Liver (tissue), 3 donors: ENCODE measurements at regions not wholly inside any gene's neighbourhood (a gene's known extent, or its start where the extent isn't known, plus 50 kb on each side); places are given as distances from the start of the nearest gene placed in this dataset.

ENCODE experiments used
- EGR1 ChIP-seq, 2 donors: IDR thresholded peaks; 2 replicates each; pipeline ENCODE4 v1.6.1; 2016 to 2018; ENCODE audit warnings: antibody characterized with exemption in 2 of 2, low read depth in 2 of 2
- FOXA1 ChIP-seq: IDR thresholded peaks from 2 replicates; pipeline ENCODE4 v1.6.1; 2016; ENCODE audit warnings: antibody characterized with exemption
- GABPA ChIP-seq, 2 donors: IDR thresholded peaks in 1 of 2; conservative IDR thresholded peaks in 1 of 2; 2 replicates each; pipeline ENCODE4 v1.6.1; 2016; ENCODE audit warnings: antibody characterized with exemption in 2 of 2, mild to moderate bottlenecking in 1 of 2, moderate library complexity in 1 of 2
- JUND ChIP-seq, 2 donors: IDR thresholded peaks; 2 replicates each; pipeline ENCODE4 v1.6.1; 2016; ENCODE audit warnings: antibody characterized with exemption in 2 of 2
- RAD21 ChIP-seq, 2 donors: IDR thresholded peaks; 2 replicates each; pipeline ENCODE4 v1.6.1; 2016; ENCODE audit warnings: antibody characterized with exemption in 2 of 2, mild to moderate bottlenecking in 2 of 2
- RXRA ChIP-seq, 2 donors: IDR thresholded peaks; 2 replicates each; pipeline ENCODE4 v1.6.1; 2017 to 2018; ENCODE audit warnings: antibody characterized with exemption in 2 of 2, mild to moderate bottlenecking in 1 of 2
- SP1 ChIP-seq: IDR thresholded peaks from 2 replicates; pipeline ENCODE4 v1.6.1; 2018; ENCODE audit warnings: antibody characterized with exemption, mild to moderate bottlenecking
- TAF1 ChIP-seq: conservative IDR thresholded peaks from 2 replicates; pipeline ENCODE4 v1.6.1; 2016; ENCODE audit warnings: antibody characterized with exemption, mild to moderate bottlenecking
- YY1 ChIP-seq: IDR thresholded peaks from 2 replicates; pipeline ENCODE4 v1.6.1; 2016; ENCODE audit warnings: antibody characterized with exemption, mild to moderate bottlenecking
- TF ChIP-seq, protein P1 (sequence below): IDR thresholded peaks from 2 replicates; pipeline ENCODE4 v1.6.1; 2016; ENCODE audit warnings: antibody characterized with exemption
- TF ChIP-seq, protein P2 (sequence below): fragments of 150-350 bp; IDR thresholded peaks from 2 replicates; pipeline ENCODE4 v1.5.1; 2017; ENCODE audit warnings: improper control_type of control experiment, low read depth, low read length; ENCODE audit not compliant: missing input control
- TF ChIP-seq, protein P3 (sequence below): IDR thresholded peaks from 2 replicates; pipeline ENCODE4 v1.6.1; 2016; ENCODE audit warnings: antibody characterized with exemption
- TF ChIP-seq, protein P4 (sequence below): IDR thresholded peaks from 2 replicates; pipeline ENCODE4 v1.6.1; 2016; ENCODE audit warnings: antibody characterized with exemption
- TF ChIP-seq, protein P5 (sequence below): IDR thresholded peaks from 2 replicates; pipeline ENCODE4 v1.6.1; 2016; ENCODE audit warnings: antibody characterized with exemption, mild to moderate bottlenecking
- donor health status: healthy.
- donor health status: healthy.

DNA sequence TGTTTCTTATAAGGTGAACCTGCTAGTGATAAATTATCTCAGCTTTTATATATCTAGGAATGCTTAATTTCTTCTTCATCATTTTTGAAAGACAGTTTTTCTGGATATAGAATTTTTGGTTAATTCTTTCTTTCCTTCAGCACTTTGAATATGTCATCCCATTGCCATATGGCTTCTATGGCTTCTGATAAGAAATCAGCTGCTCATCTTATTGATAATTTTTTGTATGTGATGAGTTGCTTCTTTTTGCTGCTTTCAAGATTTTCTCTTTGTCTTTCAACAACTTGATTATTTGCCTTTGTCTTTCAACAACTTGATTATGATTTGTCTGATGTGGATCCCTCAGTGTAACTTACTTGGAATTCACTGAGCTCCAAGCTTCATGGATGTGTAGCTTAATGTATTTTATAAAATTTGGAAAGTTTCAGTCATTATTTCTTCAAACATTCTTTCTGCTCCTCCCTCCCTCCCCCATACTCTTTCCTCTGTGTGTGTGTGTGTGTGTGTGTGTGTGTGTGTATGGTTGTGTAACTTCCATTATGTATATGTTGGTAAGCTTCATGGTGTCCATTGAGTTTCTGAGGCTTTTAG, 243.9 kb downstream of the TLE1 start:
- TF ChIP-seq RAD21 (IDR thresholded peaks at IDR 0.05) (no peak), YY1 (no peak), JUND (IDR thresholded peaks at IDR 0.05) (no peak), RXRA (IDR thresholded peaks at IDR 0.05) (no peak), TAF1 (no peak), SP1 (no peak), EGR1 (IDR thresholded peaks at IDR 0.05; ENCODE audit: low read depth in 2 of 2) (no peak), GABPA (IDR thresholded peaks at IDR 0.05 in 1 of 2, conservative IDR thresholded peaks at IDR 0.05 in 1 of 2) (no peak), FOXA1 (no peak)
- TF ChIP-seq, protein P1, sequence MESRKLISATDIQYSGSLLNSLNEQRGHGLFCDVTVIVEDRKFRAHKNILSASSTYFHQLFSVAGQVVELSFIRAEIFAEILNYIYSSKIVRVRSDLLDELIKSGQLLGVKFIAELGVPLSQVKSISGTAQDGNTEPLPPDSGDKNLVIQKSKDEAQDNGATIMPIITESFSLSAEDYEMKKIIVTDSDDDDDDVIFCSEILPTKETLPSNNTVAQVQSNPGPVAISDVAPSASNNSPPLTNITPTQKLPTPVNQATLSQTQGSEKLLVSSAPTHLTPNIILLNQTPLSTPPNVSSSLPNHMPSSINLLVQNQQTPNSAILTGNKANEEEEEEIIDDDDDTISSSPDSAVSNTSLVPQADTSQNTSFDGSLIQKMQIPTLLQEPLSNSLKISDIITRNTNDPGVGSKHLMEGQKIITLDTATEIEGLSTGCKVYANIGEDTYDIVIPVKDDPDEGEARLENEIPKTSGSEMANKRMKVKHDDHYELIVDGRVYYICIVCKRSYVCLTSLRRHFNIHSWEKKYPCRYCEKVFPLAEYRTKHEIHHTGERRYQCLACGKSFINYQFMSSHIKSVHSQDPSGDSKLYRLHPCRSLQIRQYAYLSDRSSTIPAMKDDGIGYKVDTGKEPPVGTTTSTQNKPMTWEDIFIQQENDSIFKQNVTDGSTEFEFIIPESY: no peak
- TF ChIP-seq, protein P2, sequence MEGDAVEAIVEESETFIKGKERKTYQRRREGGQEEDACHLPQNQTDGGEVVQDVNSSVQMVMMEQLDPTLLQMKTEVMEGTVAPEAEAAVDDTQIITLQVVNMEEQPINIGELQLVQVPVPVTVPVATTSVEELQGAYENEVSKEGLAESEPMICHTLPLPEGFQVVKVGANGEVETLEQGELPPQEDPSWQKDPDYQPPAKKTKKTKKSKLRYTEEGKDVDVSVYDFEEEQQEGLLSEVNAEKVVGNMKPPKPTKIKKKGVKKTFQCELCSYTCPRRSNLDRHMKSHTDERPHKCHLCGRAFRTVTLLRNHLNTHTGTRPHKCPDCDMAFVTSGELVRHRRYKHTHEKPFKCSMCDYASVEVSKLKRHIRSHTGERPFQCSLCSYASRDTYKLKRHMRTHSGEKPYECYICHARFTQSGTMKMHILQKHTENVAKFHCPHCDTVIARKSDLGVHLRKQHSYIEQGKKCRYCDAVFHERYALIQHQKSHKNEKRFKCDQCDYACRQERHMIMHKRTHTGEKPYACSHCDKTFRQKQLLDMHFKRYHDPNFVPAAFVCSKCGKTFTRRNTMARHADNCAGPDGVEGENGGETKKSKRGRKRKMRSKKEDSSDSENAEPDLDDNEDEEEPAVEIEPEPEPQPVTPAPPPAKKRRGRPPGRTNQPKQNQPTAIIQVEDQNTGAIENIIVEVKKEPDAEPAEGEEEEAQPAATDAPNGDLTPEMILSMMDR: no peak
- TF ChIP-seq, protein P3, sequence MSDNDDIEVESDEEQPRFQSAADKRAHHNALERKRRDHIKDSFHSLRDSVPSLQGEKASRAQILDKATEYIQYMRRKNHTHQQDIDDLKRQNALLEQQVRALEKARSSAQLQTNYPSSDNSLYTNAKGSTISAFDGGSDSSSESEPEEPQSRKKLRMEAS: no peak
- TF ChIP-seq, protein P4, sequence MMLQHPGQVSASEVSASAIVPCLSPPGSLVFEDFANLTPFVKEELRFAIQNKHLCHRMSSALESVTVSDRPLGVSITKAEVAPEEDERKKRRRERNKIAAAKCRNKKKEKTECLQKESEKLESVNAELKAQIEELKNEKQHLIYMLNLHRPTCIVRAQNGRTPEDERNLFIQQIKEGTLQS: no peak
- TF ChIP-seq, protein P5, sequence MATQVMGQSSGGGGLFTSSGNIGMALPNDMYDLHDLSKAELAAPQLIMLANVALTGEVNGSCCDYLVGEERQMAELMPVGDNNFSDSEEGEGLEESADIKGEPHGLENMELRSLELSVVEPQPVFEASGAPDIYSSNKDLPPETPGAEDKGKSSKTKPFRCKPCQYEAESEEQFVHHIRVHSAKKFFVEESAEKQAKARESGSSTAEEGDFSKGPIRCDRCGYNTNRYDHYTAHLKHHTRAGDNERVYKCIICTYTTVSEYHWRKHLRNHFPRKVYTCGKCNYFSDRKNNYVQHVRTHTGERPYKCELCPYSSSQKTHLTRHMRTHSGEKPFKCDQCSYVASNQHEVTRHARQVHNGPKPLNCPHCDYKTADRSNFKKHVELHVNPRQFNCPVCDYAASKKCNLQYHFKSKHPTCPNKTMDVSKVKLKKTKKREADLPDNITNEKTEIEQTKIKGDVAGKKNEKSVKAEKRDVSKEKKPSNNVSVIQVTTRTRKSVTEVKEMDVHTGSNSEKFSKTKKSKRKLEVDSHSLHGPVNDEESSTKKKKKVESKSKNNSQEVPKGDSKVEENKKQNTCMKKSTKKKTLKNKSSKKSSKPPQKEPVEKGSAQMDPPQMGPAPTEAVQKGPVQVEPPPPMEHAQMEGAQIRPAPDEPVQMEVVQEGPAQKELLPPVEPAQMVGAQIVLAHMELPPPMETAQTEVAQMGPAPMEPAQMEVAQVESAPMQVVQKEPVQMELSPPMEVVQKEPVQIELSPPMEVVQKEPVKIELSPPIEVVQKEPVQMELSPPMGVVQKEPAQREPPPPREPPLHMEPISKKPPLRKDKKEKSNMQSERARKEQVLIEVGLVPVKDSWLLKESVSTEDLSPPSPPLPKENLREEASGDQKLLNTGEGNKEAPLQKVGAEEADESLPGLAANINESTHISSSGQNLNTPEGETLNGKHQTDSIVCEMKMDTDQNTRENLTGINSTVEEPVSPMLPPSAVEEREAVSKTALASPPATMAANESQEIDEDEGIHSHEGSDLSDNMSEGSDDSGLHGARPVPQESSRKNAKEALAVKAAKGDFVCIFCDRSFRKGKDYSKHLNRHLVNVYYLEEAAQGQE: no peak
